Panc1 (cell line): ENCODE measurements at regions not wholly inside any gene's neighbourhood (a gene's known extent, or its start where the extent isn't known, plus 50 kb on each side); places are given as distances from the start of the nearest gene placed in this dataset.

Experiments
- CTCF ChIP-seq: fragments of 450-650 bp; IDR thresholded peaks from 2 replicates; pipeline ENCODE4 v1.5.1; 2017; ENCODE audit warnings: mild to moderate bottlenecking
- POLR2AphosphoS5 ChIP-seq: IDR thresholded peaks from 2 replicates; pipeline ENCODE4 v1.6.1; 2012; ENCODE audit warnings: mild to moderate bottlenecking, low read depth, low read length, moderate library complexity
- REST ChIP-seq, 2 experiments: IDR thresholded peaks; 2 replicates each; pipeline ENCODE4 v1.6.1; 2011 to 2012; ENCODE audit warnings: low read depth in 2 of 2, control low read depth in 1 of 2, low read length in 1 of 2, mild to moderate bottlenecking in 1 of 2, moderate library complexity in 1 of 2; ENCODE audit not compliant: insufficient read depth in 1 of 2
- SIN3A ChIP-seq: IDR thresholded peaks from 2 replicates; pipeline ENCODE4 v1.6.1; 2012; ENCODE audit warnings: low read depth, mild to moderate bottlenecking, low read length, moderate library complexity, borderline replicate concordance; ENCODE audit not compliant: insufficient read depth
- TCF7L2 ChIP-seq: IDR thresholded peaks from 2 replicates; pipeline ENCODE4 v1.6.1; 2011; ENCODE audit warnings: mild to moderate bottlenecking, low read depth, low read length, inconsistent platforms

DNA sequence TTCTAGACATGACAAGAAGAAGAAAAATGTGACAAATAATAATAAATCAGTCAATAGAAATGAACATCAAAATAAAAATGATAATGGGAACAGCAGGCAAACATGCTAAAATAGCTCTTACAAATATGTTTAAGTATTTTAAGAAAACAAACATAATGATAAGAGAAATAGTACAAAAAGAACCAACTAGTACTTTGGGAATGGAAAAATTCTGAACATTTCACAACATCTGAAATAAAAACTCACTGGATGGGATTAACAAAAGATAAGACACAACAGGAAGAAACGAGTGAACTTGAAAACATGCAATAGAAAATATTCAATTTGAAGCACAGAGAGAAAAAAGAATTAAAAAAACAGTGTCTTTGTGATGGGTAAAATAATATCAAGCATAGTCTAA lies 115.2 kb upstream of the TSPAN2 start:
- TF ChIP-seq POLR2AphosphoS5 (no peak), SIN3A (no peak), CTCF (no peak), REST (IDR thresholded peaks at IDR 0.05; ENCODE audit: insufficient read depth in 1 of 2, low read depth in 2 of 2, low read length in 1 of 2) (no peak), TCF7L2 (no peak)
